ENCODE measurements at regions not wholly inside any gene's neighbourhood (a gene's known extent, or its start where the extent isn't known, plus 50 kb on each side); places are given as distances from the start of the nearest gene placed in this dataset.

- TF ChIP-seq ZFX (IDR thresholded peaks at IDR 0.05) (no peak), CTCF (conservative IDR thresholded peaks at IDR 0.05) (no peak)
- no peak overlapping the region for H3K27ac ChIP-seq
These were observed 71.7 kb downstream of the RASSF10 start for GRCh38 chr11:13080861-13081260.

DNA sequence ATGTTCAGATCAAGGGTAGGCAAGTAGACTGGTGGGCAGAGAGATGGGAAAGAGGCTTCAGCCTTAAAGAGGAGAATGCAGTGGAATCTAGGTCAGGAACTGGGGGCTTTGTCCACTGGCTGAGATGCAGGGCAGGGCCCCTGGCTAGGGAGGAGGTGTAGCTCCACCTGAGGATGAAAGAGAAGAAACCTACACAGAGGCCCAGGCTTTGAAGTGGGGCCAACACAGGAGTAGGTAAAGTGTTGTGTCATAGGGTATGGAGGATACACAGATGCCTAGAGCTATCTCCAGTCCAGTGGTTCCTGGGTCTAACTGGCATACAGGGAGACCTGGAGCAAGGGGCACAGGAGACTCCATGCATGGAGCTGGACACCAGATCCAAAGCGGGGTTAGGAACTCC, 73.5 kb downstream of the RASSF10 start:
- no peak overlapping the region for H3K27ac ChIP-seq
- no peak for TF ChIP-seq ZFX (IDR thresholded peaks at IDR 0.05)
- no peak for TF ChIP-seq CTCF (conservative IDR thresholded peaks at IDR 0.05)

DNA sequence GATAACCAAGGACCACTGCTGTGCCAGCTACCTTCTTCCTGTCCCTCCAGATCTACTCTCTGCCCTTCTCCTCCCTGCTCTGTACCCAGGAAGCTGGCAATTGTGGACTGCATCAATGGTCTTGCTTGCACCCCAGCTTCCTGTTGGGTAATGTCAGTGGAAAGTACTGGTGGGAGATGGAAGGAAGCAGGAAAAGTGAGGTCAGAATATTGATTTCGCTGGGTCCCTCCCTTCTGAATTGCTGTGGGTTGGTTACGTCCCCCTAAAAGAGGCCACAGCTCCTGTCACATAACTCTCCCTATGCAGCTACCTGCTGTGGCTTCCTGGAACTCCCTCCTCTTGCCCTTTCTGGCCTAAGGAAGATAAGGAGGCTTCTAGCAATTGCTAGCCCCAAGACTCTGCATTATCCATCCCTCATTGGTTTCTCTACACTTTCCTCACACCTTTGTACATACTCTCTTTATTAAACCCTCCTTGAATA, 81.2 kb downstream of the RASSF10 start:
- H3K27ac ChIP-seq = no peak overlapping the region
- no peak for TF ChIP-seq CTCF (conservative IDR thresholded peaks at IDR 0.05)
- TF ChIP-seq ZFX (IDR thresholded peaks at IDR 0.05) = no peak

DNA sequence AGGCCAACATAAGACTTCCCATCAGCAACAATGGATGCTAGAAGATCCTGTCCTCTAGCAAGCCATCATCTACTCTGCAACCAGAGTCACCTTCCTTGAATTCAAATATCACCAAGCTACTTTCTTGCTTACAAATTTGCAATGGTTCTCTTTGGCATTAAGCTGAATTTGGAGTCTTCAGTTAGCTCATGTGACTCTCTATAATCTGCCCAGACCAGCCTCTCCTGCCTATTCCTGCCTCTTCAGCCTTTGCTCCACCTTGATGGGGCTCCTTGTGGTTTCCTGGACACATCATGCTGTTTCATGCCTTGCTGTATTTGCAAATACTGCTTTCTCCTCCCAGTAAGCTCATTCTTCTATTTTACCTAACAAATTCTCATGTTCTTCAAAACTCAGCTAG, 82.3 kb downstream of the RASSF10 start:
- TF ChIP-seq CTCF (conservative IDR thresholded peaks at IDR 0.05) = no peak
- TF ChIP-seq ZFX (IDR thresholded peaks at IDR 0.05) = no peak
- H3K27ac ChIP-seq = no peak overlapping the region

GRCh38 chr11:13091804-13092203, 82.7 kb downstream of the RASSF10 start:
- TF ChIP-seq CTCF (conservative IDR thresholded peaks at IDR 0.05) (no peak), ZFX (IDR thresholded peaks at IDR 0.05) (no peak)
- no peak overlapping the region for H3K27ac ChIP-seq

DNA sequence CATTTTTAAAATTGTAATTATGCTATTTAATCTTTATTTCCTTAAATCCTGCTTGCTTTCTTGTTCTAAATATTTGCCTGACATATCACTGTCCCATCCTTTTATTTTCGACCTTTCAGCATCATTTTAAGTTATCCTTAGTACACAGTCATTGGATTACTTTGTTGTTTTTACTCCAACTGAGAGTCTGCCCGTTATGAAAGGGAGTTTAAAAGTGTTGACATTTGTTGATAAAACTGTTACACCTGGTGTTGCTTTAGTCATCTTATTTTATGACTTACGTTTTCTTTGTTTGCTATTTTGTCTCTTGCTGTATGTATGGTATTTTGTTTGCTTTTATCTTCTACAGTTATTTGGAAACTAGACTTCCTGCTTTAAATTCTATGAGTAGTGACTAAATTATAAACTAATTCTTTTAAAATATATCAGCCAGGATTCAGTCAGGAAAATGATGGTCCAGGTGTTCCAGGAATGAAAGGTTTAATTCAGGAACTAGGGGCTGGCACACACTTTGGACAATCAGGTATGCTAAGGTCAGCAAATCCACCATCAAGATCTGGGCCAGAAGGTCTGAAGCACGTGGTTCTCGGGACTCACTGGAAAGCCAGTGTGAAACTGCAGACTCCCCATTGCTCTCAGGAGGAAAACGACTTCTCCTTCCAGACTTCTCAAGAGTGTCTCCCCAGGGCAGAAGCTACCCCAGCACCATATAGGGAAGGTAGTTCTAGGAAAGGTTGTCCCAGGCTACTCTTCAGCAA, 86.0 kb downstream of the RASSF10 start:
- no peak for TF ChIP-seq ZFX (IDR thresholded peaks at IDR 0.05)
- no peak for TF ChIP-seq CTCF (conservative IDR thresholded peaks at IDR 0.05)
- H3K27ac ChIP-seq = no peak overlapping the region

DNA sequence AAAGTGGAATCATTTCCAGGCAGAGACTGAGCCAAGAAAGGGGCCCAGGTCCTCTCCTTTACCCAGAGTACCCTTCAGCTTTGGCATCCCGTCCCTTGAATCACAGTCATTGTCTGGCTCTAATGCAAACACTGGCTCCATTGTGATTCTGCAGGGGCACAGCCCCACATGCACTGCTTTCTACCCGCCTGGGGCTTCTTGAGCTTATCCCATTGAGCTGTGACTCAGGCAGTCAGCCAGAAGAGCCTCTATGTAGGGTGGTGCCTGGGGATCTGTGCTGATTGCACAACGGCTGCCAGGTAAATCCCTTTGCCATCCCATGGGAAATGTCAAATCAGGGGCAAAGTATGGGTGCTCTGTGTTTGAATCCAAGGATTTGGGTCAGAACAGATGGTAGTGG, 88.9 kb downstream of the RASSF10 start:
- TF ChIP-seq CTCF (conservative IDR thresholded peaks at IDR 0.05) (no peak), ZFX (IDR thresholded peaks at IDR 0.05) (no peak)
- no peak overlapping the region for H3K27ac ChIP-seq
